Activated naive CD8-positive, alpha-beta T cell treated with anti-CD3 and anti-CD28 coated beads, Interleukin-2, amount 50 U/mL, for 24 hours (primary cell): ENCODE measurements at regions not wholly inside any gene's neighbourhood (a gene's known extent, or its start where the extent isn't known, plus 50 kb on each side); places are given as distances from the start of the nearest gene placed in this dataset.

Source experiments
- ATAC-seq: fragments of 150-1000 bp; cut with Tn5 transposase; one replicate; pipeline ENCODE4 v1.10.0; 2021
- DNase-seq: peaks from one replicate; pipeline ENCODE4 v3.0.0; 2021
- H3K27ac Mint-ChIP-seq: one replicate; pipeline ENCODE4 v1.8.0; 2021; ENCODE audit warnings: mild to moderate bottlenecking, mixed read lengths
- H3K27me3 Mint-ChIP-seq: one replicate; pipeline ENCODE4 v1.8.0; 2021; ENCODE audit warnings: mixed read lengths
- H3K36me3 Mint-ChIP-seq: one replicate; pipeline ENCODE4 v1.8.0; 2021; ENCODE audit warnings: low read depth, mixed read lengths
- H3K4me1 Mint-ChIP-seq: one replicate; pipeline ENCODE4 v1.8.0; 2021; ENCODE audit warnings: mixed read lengths
- H3K4me3 Mint-ChIP-seq: one replicate; pipeline ENCODE4 v1.8.0; 2021; ENCODE audit warnings: mild to moderate bottlenecking, moderate library complexity, mixed read lengths
- H3K9me3 Mint-ChIP-seq: one replicate; pipeline ENCODE4 v1.8.0; 2021; ENCODE audit warnings: mixed read lengths

DNA sequence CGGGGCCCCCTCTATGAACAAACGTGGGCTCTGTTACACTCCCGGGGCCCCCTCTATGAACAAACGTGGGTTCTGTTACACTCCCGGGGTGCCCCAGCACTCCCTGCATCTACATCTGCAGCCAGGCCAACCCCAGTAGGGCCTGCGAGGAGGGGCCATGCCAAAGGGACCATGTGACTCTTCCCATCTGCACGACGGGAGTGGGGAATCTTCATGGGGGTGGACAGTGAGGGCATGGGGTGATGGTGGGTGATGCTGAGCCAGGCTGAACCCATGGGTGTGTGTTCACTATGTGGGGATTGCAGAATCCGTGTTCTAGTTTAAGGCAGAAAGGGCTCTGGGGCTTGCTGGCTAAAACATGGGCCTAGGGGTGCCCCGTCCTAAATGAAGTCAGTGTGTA is 69.9 kb upstream of the ARHGEF7 start:
- Mint-ChIP-seq H3K9me3 (no peaks in the 10 kb centered on the region), H3K36me3 (no peaks in the 10 kb centered on the region), H3K4me1 (peaks cover 6% of the 10 kb centered on the region), H3K27me3 (peaks cover 5% of the 10 kb centered on the region), H3K27ac (no peak overlapping the region), H3K4me3 (no peak overlapping the region)
- DNase-seq (no peak), ATAC-seq (no peak)

DNA sequence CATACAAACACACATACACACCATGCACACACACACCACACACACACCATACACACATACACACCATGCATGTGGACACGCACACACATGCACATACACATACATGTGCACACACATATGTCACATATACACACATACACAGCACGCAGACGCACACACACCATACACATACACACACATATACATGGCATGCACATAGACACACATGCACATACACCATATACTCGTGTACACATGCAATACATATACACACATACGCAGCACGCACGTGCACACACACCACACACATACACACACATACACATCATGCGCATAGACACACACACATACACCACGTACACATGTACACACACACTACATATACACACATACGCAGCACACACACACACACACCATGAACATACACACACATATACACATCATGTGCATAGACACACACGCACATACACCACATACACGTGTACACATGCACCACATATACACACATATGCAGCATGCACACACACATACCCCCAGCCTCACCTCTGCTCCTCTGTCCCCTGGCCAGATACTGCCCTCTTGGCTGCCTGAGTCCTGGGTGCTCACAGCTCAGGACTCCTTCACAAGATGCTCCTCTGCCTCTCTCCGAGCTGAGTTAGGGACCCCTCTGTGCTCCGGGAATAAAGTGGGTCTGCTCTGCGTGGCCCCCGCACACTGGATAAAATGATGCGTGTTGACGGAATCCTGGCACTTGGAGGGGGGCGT is 70.9 kb upstream of the ARHGEF7 start:
- Mint-ChIP-seq H3K9me3 (no peaks in the 10 kb centered on the region), H3K4me3 (no peak overlapping the region), H3K36me3 (no peaks in the 10 kb centered on the region), H3K27ac (no peak overlapping the region), H3K4me1 (peaks cover 6% of the 10 kb centered on the region), H3K27me3 (peaks cover 5% of the 10 kb centered on the region)
- DNase-seq: no peak
- ATAC-seq: no peak

DNA sequence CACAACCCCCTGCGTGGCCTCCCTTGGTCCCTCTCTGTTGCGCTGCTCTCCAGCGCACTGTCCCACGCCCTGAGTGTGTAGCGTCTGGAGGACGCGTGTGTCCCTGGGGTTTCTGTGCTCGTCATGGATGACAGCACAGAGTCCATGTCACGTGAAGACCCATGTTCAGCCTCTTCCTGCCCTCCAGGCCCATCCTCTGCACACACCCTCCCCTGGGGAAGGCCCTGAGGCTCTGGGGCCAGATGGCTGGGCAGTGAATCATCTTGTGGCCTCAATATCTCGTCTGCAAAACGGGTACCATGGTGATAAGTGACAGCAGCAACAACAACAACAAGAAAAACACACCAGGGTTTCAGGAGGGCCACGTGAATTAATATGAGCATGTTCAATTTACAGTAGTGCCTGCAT is 71.5 kb upstream of the ARHGEF7 start:
- Mint-ChIP-seq H3K27me3 (peaks cover 5% of the 10 kb centered on the region), H3K27ac (no peak overlapping the region), H3K36me3 (no peaks in the 10 kb centered on the region), H3K9me3 (no peaks in the 10 kb centered on the region), H3K4me3 (no peak overlapping the region), H3K4me1 (peaks cover 6% of the 10 kb centered on the region)
- DNase-seq (no peak), ATAC-seq (no peak)

DNA sequence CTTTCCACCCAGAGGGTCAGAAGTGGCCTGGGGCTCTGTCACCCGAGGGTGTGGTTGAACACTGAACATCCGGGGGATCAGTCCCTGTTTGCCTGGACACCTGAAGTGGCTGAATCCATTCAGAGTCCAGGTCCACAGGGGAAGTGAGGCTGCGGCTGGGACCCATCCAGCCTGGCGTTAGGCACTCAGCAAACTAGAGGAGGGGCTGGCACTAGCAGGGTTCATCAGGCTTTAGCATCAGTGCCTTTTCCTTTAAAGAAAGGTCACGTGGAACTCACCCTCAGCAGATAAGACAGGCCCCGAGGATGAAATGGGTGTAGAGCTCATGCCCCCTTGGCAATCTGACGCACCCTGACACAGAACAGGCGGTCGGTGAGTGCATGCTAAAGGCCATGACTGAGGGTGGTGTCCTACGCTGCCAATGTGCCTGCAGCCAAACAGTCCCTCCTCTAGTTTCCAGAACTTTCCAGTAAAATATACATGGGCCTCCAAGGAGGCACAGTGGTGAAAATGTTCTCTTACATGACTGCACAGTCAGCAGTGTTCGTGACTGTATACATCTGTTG is 72.4 kb upstream of the ARHGEF7 start:
- H3K9me3 Mint-ChIP-seq: no peaks in the 10 kb centered on the region
- H3K4me3 Mint-ChIP-seq: no peak overlapping the region
- peaks cover 6% of the 10 kb centered on the region for H3K27me3 Mint-ChIP-seq
- no peak for DNase-seq
- ATAC-seq: no peak
- no peaks in the 10 kb centered on the region for H3K36me3 Mint-ChIP-seq
- H3K4me1 Mint-ChIP-seq: peaks cover 6% of the 10 kb centered on the region
- H3K27ac Mint-ChIP-seq: no peak overlapping the region

DNA sequence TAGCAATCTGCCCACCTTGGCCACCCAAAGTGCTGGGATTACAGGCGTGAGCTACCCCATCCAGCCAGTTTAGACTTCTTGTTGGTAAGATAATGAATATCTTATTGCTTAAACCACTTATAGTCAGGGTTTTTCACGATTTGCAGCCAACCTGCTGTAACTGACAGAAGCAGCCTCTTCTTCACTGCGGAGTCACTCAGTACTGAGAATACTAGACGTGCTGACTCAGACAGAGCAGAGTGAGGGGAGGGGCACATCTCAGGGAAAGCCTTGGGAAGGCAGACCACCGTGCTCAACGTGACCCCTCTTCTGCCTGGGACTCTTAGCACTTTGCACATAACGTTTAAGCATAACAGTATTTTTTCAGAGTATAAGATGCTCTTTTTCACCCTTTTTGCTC is 74.3 kb upstream of the ARHGEF7 start:
- no peak overlapping the region for H3K4me3 Mint-ChIP-seq
- H3K4me1 Mint-ChIP-seq: peaks cover 3% of the 10 kb centered on the region
- H3K9me3 Mint-ChIP-seq: no peaks in the 10 kb centered on the region
- H3K27me3 Mint-ChIP-seq: peaks cover 12% of the 10 kb centered on the region
- H3K36me3 Mint-ChIP-seq: no peaks in the 10 kb centered on the region
- H3K27ac Mint-ChIP-seq: no peak overlapping the region
- ATAC-seq (no peak), DNase-seq (no peak)

DNA sequence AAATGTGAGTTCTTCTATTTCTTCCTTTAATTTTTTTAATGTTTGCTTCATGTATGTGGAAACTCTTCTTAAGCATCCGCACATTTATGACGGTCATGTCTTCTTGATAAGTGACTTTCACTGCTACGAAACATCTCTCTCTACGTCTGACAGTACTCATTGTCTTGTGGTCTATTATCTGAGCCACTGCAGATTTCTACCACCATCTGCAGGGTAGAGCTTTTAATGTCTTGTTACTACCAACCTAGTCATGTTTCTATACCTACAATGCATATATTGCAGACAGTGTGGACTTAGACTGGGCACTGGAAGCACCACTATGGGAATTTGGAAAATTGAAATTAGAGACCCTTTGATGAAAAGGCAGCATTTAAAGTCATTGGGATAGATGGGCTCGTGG is 75.4 kb upstream of the ARHGEF7 start:
- no peak overlapping the region for H3K4me3 Mint-ChIP-seq
- H3K4me1 Mint-ChIP-seq: peaks cover 3% of the 10 kb centered on the region
- no peaks in the 10 kb centered on the region for H3K9me3 Mint-ChIP-seq
- peaks cover 12% of the 10 kb centered on the region for H3K27me3 Mint-ChIP-seq
- ATAC-seq (no peak), DNase-seq (no peak)
- no peaks in the 10 kb centered on the region for H3K36me3 Mint-ChIP-seq
- H3K27ac Mint-ChIP-seq: no peak overlapping the region

DNA sequence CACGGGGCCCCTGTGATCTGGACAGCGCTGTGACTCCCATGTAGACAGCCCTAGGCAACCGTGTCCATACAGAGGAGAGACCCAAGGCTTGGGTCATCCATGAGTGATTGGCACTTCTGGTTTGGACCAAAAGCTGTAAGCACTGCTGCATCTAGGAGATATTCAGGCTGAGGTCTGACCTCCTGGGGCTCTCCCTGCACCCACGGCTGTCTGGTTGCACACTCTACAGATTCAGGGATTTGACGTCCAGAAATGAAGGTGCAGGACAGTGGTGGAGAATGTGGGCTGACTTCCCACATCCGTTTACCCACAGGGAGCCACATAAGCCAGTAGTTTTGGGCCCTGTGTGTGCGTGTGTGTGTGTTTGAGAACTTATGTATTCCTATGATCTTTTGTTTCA is 76.2 kb upstream of the ARHGEF7 start:
- Mint-ChIP-seq H3K4me3 (no peak overlapping the region), H3K27me3 (peaks cover 13% of the 10 kb centered on the region)
- DNase-seq: no peak

DNA sequence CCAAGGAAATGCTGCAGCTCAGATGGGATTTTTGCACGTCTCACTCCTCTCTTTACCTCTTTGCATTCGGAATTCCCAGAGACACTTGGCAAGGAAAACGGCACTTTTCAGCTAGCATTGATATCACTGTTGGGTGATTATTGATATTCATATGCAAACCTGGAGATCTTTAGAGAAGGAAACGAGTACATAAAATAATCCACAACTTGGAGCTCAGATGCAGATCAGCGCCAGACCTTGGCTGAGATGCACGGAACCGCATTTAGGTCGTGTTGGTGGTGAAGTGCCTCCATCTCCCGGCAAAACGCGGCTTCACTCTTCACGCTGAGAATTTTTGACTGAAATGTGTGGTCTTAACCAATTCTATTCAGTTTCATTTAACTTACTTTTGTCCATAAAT is 77.2 kb upstream of the ARHGEF7 start:
- Mint-ChIP-seq H3K4me3 (no peak overlapping the region), H3K9me3 (no peaks in the 10 kb centered on the region), H3K27ac (no peak overlapping the region), H3K36me3 (no peaks in the 10 kb centered on the region), H3K4me1 (no peaks in the 10 kb centered on the region), H3K27me3 (peaks cover 17% of the 10 kb centered on the region)
- no peak for DNase-seq
- no peak for ATAC-seq

More for the DNA sequence above, 76.2 kb upstream of the ARHGEF7 start:
- Mint-ChIP-seq H3K4me1 (peaks cover 3% of the 10 kb centered on the region), H3K36me3 (no peaks in the 10 kb centered on the region), H3K27ac (no peak overlapping the region), H3K9me3 (no peaks in the 10 kb centered on the region)
- ATAC-seq: no peak

DNA sequence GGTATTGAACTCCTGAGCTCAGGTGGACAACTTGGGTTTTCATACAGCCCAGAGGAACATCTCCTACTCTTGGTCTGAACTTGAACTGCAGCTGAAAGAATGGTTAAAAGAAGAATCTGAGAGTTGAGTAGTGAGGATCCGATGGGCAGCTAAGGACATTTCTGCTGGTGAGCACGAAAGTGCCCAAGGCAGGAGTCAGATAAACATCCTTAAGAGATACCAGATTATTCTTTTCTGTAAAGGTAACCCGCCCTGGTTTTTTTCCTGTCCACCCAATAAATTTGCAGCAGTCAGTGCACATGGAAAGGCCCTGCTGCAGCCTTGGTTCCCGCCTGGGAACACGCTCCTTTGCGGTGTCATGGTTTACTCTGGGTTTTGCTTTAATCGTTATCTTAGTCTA is 78.4 kb upstream of the ARHGEF7 start:
- no peak for DNase-seq
- Mint-ChIP-seq H3K36me3 (no peaks in the 10 kb centered on the region), H3K9me3 (no peaks in the 10 kb centered on the region), H3K4me3 (no peak overlapping the region), H3K4me1 (no peaks in the 10 kb centered on the region), H3K27ac (no peak overlapping the region), H3K27me3 (peaks cover 15% of the 10 kb centered on the region)
- no peak for ATAC-seq

DNA sequence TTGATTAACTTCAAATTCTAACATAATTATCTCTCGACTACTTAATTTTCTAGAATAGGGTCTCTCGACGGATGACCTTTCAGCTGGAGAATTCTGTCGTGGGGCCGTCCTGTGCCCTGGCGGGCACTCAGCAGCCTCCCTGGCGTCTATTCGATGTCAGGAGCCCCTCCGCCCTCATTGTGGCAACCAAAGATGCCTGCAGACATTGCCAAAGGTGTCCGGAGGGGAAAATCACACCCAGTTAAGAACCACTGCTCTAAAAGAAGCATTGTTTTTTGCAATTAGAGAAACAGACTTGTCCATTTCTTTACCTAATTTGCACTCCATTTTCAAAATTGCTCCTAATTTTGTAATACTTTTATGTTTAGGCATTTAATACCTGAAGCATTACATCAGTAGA is 79.2 kb upstream of the ARHGEF7 start:
- no peak overlapping the region for H3K4me3 Mint-ChIP-seq
- no peaks in the 10 kb centered on the region for H3K36me3 Mint-ChIP-seq
- DNase-seq: no peak
- no peak overlapping the region for H3K27ac Mint-ChIP-seq
- no peaks in the 10 kb centered on the region for H3K9me3 Mint-ChIP-seq
- no peak for ATAC-seq
- no peaks in the 10 kb centered on the region for H3K4me1 Mint-ChIP-seq
- peaks cover 13% of the 10 kb centered on the region for H3K27me3 Mint-ChIP-seq

DNA sequence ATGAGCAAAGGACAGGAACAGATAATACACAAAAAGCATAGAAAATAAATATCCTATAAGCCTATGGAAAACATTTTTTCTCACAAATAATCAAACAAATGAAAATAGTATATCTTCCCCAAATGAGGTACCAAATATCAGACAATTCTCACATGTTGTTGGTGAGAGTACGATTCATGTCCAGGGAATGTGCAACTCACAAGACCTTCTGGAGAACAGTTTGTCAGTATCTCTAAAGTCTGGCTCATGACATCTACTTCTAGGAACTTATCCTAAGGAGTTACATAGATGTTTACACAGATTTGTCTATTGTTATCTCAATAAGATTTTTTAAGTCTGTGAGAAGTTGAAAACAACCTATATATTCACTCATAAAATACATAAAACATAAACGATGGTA is 80.3 kb upstream of the ARHGEF7 start:
- Mint-ChIP-seq H3K36me3 (no peaks in the 10 kb centered on the region), H3K27ac (no peak overlapping the region), H3K27me3 (peaks cover 13% of the 10 kb centered on the region), H3K4me1 (no peaks in the 10 kb centered on the region), H3K9me3 (no peaks in the 10 kb centered on the region), H3K4me3 (no peak overlapping the region)
- no peak for ATAC-seq
- no peak for DNase-seq

DNA sequence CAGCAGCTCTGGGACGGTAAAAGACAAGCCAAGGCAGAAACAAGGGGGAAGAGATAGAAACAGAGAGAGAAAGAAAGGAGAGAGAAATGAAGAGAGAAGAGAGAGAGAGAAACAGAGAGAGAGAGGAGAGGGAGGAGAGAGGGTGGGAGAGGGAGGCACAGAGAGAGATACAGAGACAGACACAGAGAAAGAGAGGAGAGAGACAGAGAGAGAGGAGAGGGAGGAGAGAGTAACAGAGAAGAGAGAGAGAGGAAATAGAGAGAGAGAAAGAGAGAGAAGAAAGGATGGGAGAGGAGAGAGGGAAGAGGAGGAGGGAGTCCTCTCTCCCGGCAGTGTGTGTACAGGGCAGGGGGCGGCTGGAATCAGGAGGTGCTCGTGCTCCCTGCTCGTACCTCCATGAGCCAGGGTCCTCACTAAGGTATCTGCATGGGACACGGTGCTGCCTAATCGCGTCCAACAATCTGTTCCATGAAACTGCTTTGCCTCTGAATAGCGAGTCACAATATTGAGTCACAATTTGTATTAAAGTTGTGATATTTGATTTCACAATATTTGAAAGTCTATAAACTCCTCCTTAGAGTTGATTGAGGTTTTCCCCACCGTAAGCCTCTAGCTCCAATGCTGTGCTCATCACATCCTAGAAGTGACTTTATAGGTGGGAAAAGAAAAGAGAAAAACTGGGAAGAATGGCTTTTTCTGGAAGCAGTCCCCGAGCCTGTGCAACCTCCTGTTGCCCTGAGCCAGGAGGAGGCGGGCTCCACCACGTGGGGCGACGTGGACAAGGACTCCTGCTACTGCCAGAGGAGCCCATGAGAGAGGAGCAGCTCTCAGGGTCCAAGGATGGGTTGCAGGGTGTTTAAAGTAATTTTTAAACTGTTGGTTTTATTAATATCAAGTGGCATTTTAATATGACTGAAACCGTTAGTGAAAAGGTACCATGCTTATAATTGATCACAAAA is 81.7 kb upstream of the ARHGEF7 start:
- Mint-ChIP-seq H3K9me3 (no peaks in the 10 kb centered on the region), H3K36me3 (no peaks in the 10 kb centered on the region), H3K4me1 (no peaks in the 10 kb centered on the region), H3K27me3 (peaks cover 14% of the 10 kb centered on the region), H3K27ac (no peak overlapping the region), H3K4me3 (no peak overlapping the region)
- no peak for ATAC-seq
- no peak for DNase-seq

DNA sequence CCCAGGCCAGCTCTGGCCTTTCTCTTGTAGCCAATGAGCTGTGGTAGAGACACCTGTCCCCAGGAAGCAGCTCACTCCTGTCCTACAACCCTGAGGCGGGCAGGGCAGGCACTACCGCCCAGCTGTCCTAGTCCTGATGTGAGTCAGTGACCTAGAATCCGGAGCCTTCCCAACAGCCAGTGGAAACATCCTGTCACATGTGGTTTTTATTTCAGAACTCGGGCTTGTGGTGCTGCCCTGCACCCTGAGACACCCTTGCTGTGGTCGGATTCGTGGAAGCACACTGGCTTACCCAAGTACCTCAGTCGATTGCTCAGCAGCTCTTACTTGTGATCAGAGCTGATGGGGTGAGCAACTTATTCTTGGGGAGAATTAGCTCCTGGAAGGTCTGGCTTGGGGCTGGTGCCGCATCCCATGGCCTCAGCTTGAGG is 83.6 kb upstream of the ARHGEF7 start:
- H3K27me3 Mint-ChIP-seq: peaks cover 10% of the 10 kb centered on the region
- H3K27ac Mint-ChIP-seq: no peak overlapping the region
- H3K4me3 Mint-ChIP-seq: no peak overlapping the region
- no peaks in the 10 kb centered on the region for H3K9me3 Mint-ChIP-seq
- no peaks in the 10 kb centered on the region for H3K36me3 Mint-ChIP-seq
- ATAC-seq (peak; percentile 60), DNase-seq (peak; percentile 10)
- no peaks in the 10 kb centered on the region for H3K4me1 Mint-ChIP-seq

DNA sequence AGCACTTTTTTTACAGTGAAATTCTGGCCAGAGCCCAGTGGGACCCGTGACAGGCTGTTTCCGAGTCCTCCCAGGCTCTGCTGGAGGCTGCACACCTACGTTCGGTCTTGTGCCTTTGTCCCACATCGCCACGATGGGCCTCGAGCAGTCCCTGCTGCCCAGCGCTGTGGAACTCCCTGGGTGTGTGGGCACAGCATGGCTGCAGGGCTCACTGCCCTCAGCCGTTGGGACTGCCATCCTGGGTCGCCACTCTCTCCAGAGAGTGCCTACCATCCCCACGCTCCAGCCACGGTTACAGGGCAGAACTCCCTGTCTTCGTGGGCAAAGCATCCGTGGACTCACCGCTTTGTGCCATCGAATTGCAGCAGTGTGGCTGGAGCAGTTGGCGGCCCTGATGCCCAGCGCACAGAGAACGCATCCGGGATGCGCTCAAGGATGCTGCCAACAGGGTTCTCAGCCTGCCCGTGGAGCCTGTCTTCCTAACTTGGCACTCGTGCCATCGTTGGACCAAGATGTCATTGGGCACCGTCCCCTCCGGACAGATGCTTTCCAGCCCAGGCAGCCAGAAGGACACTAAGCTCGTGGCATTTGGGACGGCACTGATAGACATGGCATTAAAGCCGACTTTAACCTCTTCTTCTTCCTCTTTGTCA is 85.0 kb upstream of the ARHGEF7 start:
- H3K36me3 Mint-ChIP-seq: no peaks in the 10 kb centered on the region
- no peaks in the 10 kb centered on the region for H3K4me1 Mint-ChIP-seq
- peaks cover 9% of the 10 kb centered on the region for H3K27me3 Mint-ChIP-seq
- ATAC-seq: no peak
- DNase-seq: no peak
- H3K4me3 Mint-ChIP-seq: no peak overlapping the region
- H3K9me3 Mint-ChIP-seq: no peaks in the 10 kb centered on the region
- no peak overlapping the region for H3K27ac Mint-ChIP-seq
